ENCODE measurements at regions not wholly inside any gene's neighbourhood (a gene's known extent, or its start where the extent isn't known, plus 50 kb on each side); places are given as distances from the start of the nearest gene placed in this dataset.
A peak's percentile ranks its signal among the peaks of the same experiment; 100 is the strongest.

- TF ChIP-seq POLR2AphosphoS5 (IDR thresholded peaks at IDR 0.05) (no peak), CTCF (IDR thresholded peaks at IDR 0.05) (no peak), POLR2A (IDR thresholded peaks at IDR 0.05) (no peak), EP300 (IDR thresholded peaks at IDR 0.05) (no peak)
- no peaks in the 10 kb centered on the region for H3K27me3 ChIP-seq
- H3K4me3 ChIP-seq, result no peak overlapping the region
- intact Hi-C loops (cut with DNase I; ENCODE audit: low total_unique reads), result no loop called here
- WGBS, 5 donors, result 85 to 90% (median 86%) methylated on average over 3 of the region's 3 CpGs
- no peak overlapping the region for H3K27ac ChIP-seq
- H3K36me3 ChIP-seq, result no peaks in the 10 kb centered on the region
- DNase-seq, result no peak
- H3K4me1 ChIP-seq, result no peaks in the 10 kb centered on the region
- peaks cover 0 to 4% (median 2%) of the 10 kb centered on the region in 4 donors for H3K9me3 ChIP-seq
Observed at GRCh38 chr5:127205147-127205546, 85.4 kb upstream of the MEGF10 start.

DNA sequence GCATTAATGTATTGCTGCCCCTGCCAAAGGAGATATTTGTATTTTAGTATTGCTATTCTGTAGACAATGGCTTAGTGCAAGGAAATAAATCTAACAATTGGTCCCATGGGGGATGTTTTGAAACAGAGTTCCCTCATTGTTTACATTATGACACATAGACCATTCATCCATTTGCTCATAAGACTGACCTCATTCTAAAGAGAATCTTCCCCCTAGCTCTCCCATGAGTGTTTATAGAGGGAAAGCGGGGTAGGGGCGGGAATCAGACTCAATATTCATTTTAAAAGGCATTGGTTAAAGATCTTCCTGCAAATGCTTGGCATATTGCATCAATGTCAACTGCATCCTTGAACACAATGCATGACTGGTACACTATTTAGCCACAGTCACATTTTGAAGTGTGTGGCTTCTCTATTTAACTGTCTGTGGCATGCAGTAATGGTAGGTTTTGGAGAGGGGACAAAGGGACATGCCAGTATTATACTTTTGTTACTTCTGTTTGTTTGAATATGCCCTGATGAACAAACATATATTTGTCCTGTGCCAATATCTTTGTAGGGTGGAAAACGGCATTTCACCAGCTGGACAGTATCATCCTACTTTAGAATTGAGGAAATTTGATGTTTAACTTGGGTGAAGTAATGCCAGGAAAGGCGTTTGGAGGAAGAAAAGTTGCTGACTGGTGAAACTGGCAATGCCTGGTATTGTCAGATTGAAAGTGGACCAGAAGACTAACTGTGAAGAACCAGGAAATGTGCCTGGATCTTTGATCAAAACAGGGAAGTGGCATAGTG is 84.1 kb upstream of the MEGF10 start:
- no peaks in the 10 kb centered on the region for H3K4me1 ChIP-seq
- TF ChIP-seq POLR2A (IDR thresholded peaks at IDR 0.05), result no peak
- no peak for TF ChIP-seq EP300 (IDR thresholded peaks at IDR 0.05)
- no peak for TF ChIP-seq CTCF (IDR thresholded peaks at IDR 0.05)
- TF ChIP-seq POLR2AphosphoS5 (IDR thresholded peaks at IDR 0.05), result no peak
- H3K9me3 ChIP-seq, result peaks cover 0 to 4% (median 2%) of the 10 kb centered on the region in 4 donors
- 55 to 67% (median 62%) methylated on average over 4 of the region's 4 CpGs for WGBS, 5 donors
- H3K27ac ChIP-seq, result no peak overlapping the region
- H3K36me3 ChIP-seq, result no peaks in the 10 kb centered on the region
- intact Hi-C loops (cut with DNase I; ENCODE audit: low total_unique reads), result no loop called here
- H3K4me3 ChIP-seq, result no peak overlapping the region
- peak in 1 of 2 donors; percentile 53 for DNase-seq
- H3K27me3 ChIP-seq, result no peaks in the 10 kb centered on the region

DNA sequence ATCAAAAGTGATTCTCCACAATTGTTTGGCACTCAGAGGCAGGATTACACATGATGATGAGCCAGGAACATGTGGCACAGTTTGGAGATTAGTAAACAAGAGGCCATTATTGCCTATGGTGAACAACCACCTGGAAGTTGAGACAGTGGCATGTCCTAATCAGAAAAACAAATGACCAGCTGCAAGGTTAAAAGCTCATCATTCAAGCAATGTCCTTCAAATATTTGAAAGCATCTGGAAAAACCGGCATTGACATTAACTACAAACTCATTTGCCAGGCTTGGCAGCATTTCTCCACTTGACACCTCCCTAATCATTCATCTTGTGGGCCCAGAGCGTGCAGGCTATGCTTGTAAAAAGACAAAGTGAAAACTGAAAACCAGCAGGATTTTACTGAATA is 80.6 kb upstream of the MEGF10 start:
- peaks cover 0 to 6% (median 0%) of the 10 kb centered on the region in 4 donors for H3K9me3 ChIP-seq
- no peaks in the 10 kb centered on the region for H3K36me3 ChIP-seq
- no peak overlapping the region for H3K4me3 ChIP-seq
- DNase-seq, result peak in 1 of 2 donors; percentile 16
- intact Hi-C loops (cut with DNase I; ENCODE audit: low total_unique reads), result no loop called here
- no peak overlapping the region for H3K27ac ChIP-seq
- TF ChIP-seq POLR2AphosphoS5 (IDR thresholded peaks at IDR 0.05) (no peak), EP300 (IDR thresholded peaks at IDR 0.05) (no peak)
- H3K27me3 ChIP-seq, result no peaks in the 10 kb centered on the region
- WGBS, 5 donors, result 31 to 50% (median 36%) methylated on average over 2 of the region's 2 CpGs
- no peaks in the 10 kb centered on the region for H3K4me1 ChIP-seq

DNA sequence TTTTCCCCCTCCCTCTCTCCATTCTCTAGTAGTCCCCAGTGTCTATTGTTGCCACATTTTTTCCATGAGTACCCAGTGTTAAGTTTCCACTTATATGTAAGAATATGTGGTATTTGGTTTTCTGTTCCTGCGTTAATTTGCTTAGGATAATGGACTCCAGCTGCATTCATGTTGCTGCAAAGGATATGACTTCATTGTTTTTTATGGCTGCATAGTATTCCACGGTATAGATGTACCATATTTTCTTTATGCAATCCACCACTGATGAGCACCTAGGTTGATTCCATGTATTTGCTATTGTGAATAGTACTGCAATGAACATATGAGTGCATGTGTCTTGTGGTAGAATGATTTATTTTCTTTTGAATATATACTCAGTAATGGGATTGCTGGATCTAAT is 77.4 kb upstream of the MEGF10 start:
- no peak for DNase-seq
- no peak overlapping the region for H3K27ac ChIP-seq
- no peak overlapping the region for H3K4me3 ChIP-seq
- no peaks in the 10 kb centered on the region for H3K36me3 ChIP-seq
- H3K9me3 ChIP-seq, result peaks cover 0 to 6% (median 0%) of the 10 kb centered on the region in 4 donors
- TF ChIP-seq CTCF (IDR thresholded peaks at IDR 0.05) (no peak), POLR2A (IDR thresholded peaks at IDR 0.05) (no peak), EP300 (IDR thresholded peaks at IDR 0.05) (no peak), POLR2AphosphoS5 (IDR thresholded peaks at IDR 0.05) (no peak)
- intact Hi-C loops (cut with DNase I; ENCODE audit: low total_unique reads), result no loop called here
- H3K27me3 ChIP-seq, result no peaks in the 10 kb centered on the region
- 81 to 94% (median 85%) methylated on average over 2 of the region's 2 CpGs for WGBS, 5 donors
- H3K4me1 ChIP-seq, result no peaks in the 10 kb centered on the region

GRCh38 chr5:127216143-127216542 is 74.5 kb upstream of the MEGF10 start:
- peaks cover 0 to 6% (median 0%) of the 10 kb centered on the region in 4 donors for H3K9me3 ChIP-seq
- WGBS, 5 donors, result 82 to 88% (median 84%) methylated on average over 2 of the region's 2 CpGs
- H3K27me3 ChIP-seq, result no peaks in the 10 kb centered on the region
- TF ChIP-seq EP300 (IDR thresholded peaks at IDR 0.05), result no peak
- no peak for TF ChIP-seq POLR2A (IDR thresholded peaks at IDR 0.05)
- TF ChIP-seq POLR2AphosphoS5 (IDR thresholded peaks at IDR 0.05), result no peak
- no peak for TF ChIP-seq CTCF (IDR thresholded peaks at IDR 0.05)
- no peak overlapping the region for H3K4me3 ChIP-seq
- DNase-seq, result no peak
- intact Hi-C loops (cut with DNase I; ENCODE audit: low total_unique reads), result no loop called here
- no peak overlapping the region for H3K27ac ChIP-seq
- H3K4me1 ChIP-seq, result no peaks in the 10 kb centered on the region
- H3K36me3 ChIP-seq, result no peaks in the 10 kb centered on the region

Data from stomach (tissue), 8 donors.